ENCODE measurements at regions not wholly inside any gene's neighbourhood (a gene's known extent, or its start where the extent isn't known, plus 50 kb on each side); places are given as distances from the start of the nearest gene placed in this dataset.

- Mint-ChIP-seq H3K9me3 (no peaks in the 10 kb centered on the region), H3K27me3 (no peaks in the 10 kb centered on the region), H3K4me3 (no peak overlapping the region), H3K4me1 (ENCODE audit: low read depth in 2 of 2) (peaks cover 12 to 19% of the 10 kb centered on the region in 2 donors), H3K36me3 (no peaks in the 10 kb centered on the region), H3K27ac (peak overlapping the region in 1 of 2 donors; percentile 48)
- no peak for DNase-seq (ENCODE audit: low spot score)
- no peak for ATAC-seq
These were observed 185.6 kb downstream of the SNX18 start for GRCh38 chr5:54703133-54703532.

GRCh38 chr5:54702470-54702869 lies 184.9 kb downstream of the SNX18 start:
- ATAC-seq = no peak
- H3K4me1 Mint-ChIP-seq (ENCODE audit: low read depth in 2 of 2) = peaks cover 12 to 20% of the 10 kb centered on the region in 2 donors
- H3K36me3 Mint-ChIP-seq = no peaks in the 10 kb centered on the region
- H3K4me3 Mint-ChIP-seq = no peak overlapping the region
- DNase-seq (ENCODE audit: low spot score) = no peak
- H3K27ac Mint-ChIP-seq = no peak overlapping the region
- H3K27me3 Mint-ChIP-seq = no peaks in the 10 kb centered on the region
- H3K9me3 Mint-ChIP-seq = no peaks in the 10 kb centered on the region

GRCh38 chr5:54700986-54701578 lies 183.5 kb downstream of the SNX18 start:
- no peak overlapping the region for H3K4me3 Mint-ChIP-seq
- H3K9me3 Mint-ChIP-seq = no peaks in the 10 kb centered on the region
- DNase-seq (ENCODE audit: low spot score) (no peak), ATAC-seq (no peak)
- H3K27ac Mint-ChIP-seq = no peak overlapping the region
- H3K36me3 Mint-ChIP-seq = no peaks in the 10 kb centered on the region
- no peaks in the 10 kb centered on the region for H3K27me3 Mint-ChIP-seq
- H3K4me1 Mint-ChIP-seq (ENCODE audit: low read depth in 2 of 2) = peaks cover 3 to 8% of the 10 kb centered on the region in 2 donors

- Mint-ChIP-seq H3K27ac (no peak overlapping the region), H3K36me3 (no peaks in the 10 kb centered on the region), H3K4me1 (ENCODE audit: low read depth in 2 of 2) (peaks cover 0 to 6% of the 10 kb centered on the region in 2 donors), H3K9me3 (no peaks in the 10 kb centered on the region), H3K27me3 (no peaks in the 10 kb centered on the region), H3K4me3 (no peak overlapping the region)
- DNase-seq (ENCODE audit: low spot score) (no peak), ATAC-seq (no peak)
These were observed 179.4 kb downstream of the SNX18 start for GRCh38 chr5:54696931-54697330.

- ATAC-seq = no peak
- no peak overlapping the region for H3K4me3 Mint-ChIP-seq
These were observed 178.8 kb downstream of the SNX18 start for GRCh38 chr5:54696346-54696745.

GRCh38 chr5:54695198-54695966 lies 177.8 kb downstream of the SNX18 start:
- H3K27ac Mint-ChIP-seq = no peak overlapping the region
- H3K27me3 Mint-ChIP-seq = no peaks in the 10 kb centered on the region
- no peaks in the 10 kb centered on the region for H3K9me3 Mint-ChIP-seq
- no peak overlapping the region for H3K4me3 Mint-ChIP-seq
- no peak for DNase-seq (ENCODE audit: low spot score)
- H3K36me3 Mint-ChIP-seq = no peaks in the 10 kb centered on the region
- peaks cover 13 to 21% of the 10 kb centered on the region in 2 donors for H3K4me1 Mint-ChIP-seq (ENCODE audit: low read depth in 2 of 2)
- no peak for ATAC-seq

More at GRCh38 chr5:54696346-54696745, 178.8 kb downstream of the SNX18 start:
- H3K27me3 Mint-ChIP-seq = no peaks in the 10 kb centered on the region
- peaks cover 3 to 11% of the 10 kb centered on the region in 2 donors for H3K4me1 Mint-ChIP-seq (ENCODE audit: low read depth in 2 of 2)
- no peaks in the 10 kb centered on the region for H3K36me3 Mint-ChIP-seq
- no peak for DNase-seq (ENCODE audit: low spot score)
- H3K9me3 Mint-ChIP-seq = no peaks in the 10 kb centered on the region
- no peak overlapping the region for H3K27ac Mint-ChIP-seq

GRCh38 chr5:54693936-54694657 lies 176.5 kb downstream of the SNX18 start:
- Mint-ChIP-seq H3K4me3 (no peak overlapping the region), H3K4me1 (ENCODE audit: low read depth in 2 of 2) (peaks cover 24 to 34% of the 10 kb centered on the region in 2 donors), H3K27me3 (no peaks in the 10 kb centered on the region), H3K9me3 (no peaks in the 10 kb centered on the region), H3K27ac (peak overlapping the region in 1 of 2 donors; percentile 21), H3K36me3 (peaks cover 5% of the 10 kb centered on the region)
- ATAC-seq (no peak), DNase-seq (ENCODE audit: low spot score) (no peak)

- no peaks in the 10 kb centered on the region for H3K27me3 Mint-ChIP-seq
- H3K4me1 Mint-ChIP-seq (ENCODE audit: low read depth in 2 of 2) = peaks cover 24 to 30% of the 10 kb centered on the region in 2 donors
- H3K9me3 Mint-ChIP-seq = no peaks in the 10 kb centered on the region
- DNase-seq (ENCODE audit: low spot score) = no peak
- no peak overlapping the region for H3K27ac Mint-ChIP-seq
- ATAC-seq = no peak
- no peak overlapping the region for H3K4me3 Mint-ChIP-seq
- peaks cover 9% of the 10 kb centered on the region for H3K36me3 Mint-ChIP-seq
These were observed 175.1 kb downstream of the SNX18 start for GRCh38 chr5:54692631-54693030.

- Mint-ChIP-seq H3K4me1 (ENCODE audit: low read depth in 2 of 2) (peaks cover 24 to 30% of the 10 kb centered on the region in 2 donors), H3K27me3 (no peaks in the 10 kb centered on the region), H3K9me3 (no peaks in the 10 kb centered on the region), H3K4me3 (no peak overlapping the region), H3K36me3 (peaks cover 9% of the 10 kb centered on the region), H3K27ac (peak overlapping the region in 1 of 2 donors; percentile 26)
- DNase-seq (ENCODE audit: low spot score) (no peak), ATAC-seq (no peak)
These were observed 174.1 kb downstream of the SNX18 start for GRCh38 chr5:54691656-54692055.

- peak overlapping the region in 1 of 2 donors; percentile 3 for H3K27ac Mint-ChIP-seq
- peak; percentile 57 to 61 for ATAC-seq
These were observed 172.1 kb downstream of the SNX18 start for GRCh38 chr5:54689411-54690251.

GRCh38 chr5:54680998-54681397 lies 163.4 kb downstream of the SNX18 start:
- Mint-ChIP-seq H3K27ac (no peak overlapping the region), H3K27me3 (no peaks in the 10 kb centered on the region), H3K9me3 (peaks cover 3% of the 10 kb centered on the region), H3K36me3 (peaks cover 6% of the 10 kb centered on the region), H3K4me1 (ENCODE audit: low read depth in 2 of 2) (peaks cover 5 to 16% of the 10 kb centered on the region in 2 donors), H3K4me3 (no peak overlapping the region)
- ATAC-seq (no peak), DNase-seq (ENCODE audit: low spot score) (no peak)

More at GRCh38 chr5:54689411-54690251, 172.1 kb downstream of the SNX18 start:
- no peak for DNase-seq (ENCODE audit: low spot score)
- peaks cover 3% of the 10 kb centered on the region for H3K9me3 Mint-ChIP-seq
- peaks cover 13% of the 10 kb centered on the region for H3K36me3 Mint-ChIP-seq
- no peaks in the 10 kb centered on the region for H3K27me3 Mint-ChIP-seq
- H3K4me1 Mint-ChIP-seq (ENCODE audit: low read depth in 2 of 2) = peaks cover 24 to 30% of the 10 kb centered on the region in 2 donors
- H3K4me3 Mint-ChIP-seq = no peak overlapping the region

GRCh38 chr5:54679686-54680085 lies 162.1 kb downstream of the SNX18 start:
- DNase-seq (ENCODE audit: low spot score) (no peak), ATAC-seq (no peak)
- peaks cover 4% of the 10 kb centered on the region for H3K36me3 Mint-ChIP-seq
- H3K4me3 Mint-ChIP-seq = no peak overlapping the region
- H3K27me3 Mint-ChIP-seq = no peaks in the 10 kb centered on the region
- no peaks in the 10 kb centered on the region for H3K9me3 Mint-ChIP-seq
- H3K4me1 Mint-ChIP-seq (ENCODE audit: low read depth in 2 of 2) = peaks cover 15 to 25% of the 10 kb centered on the region in 2 donors
- no peak overlapping the region for H3K27ac Mint-ChIP-seq

GRCh38 chr5:54678737-54679136 lies 161.2 kb downstream of the SNX18 start:
- H3K27ac Mint-ChIP-seq = no peak overlapping the region

More at GRCh38 chr5:54678737-54679136, 161.2 kb downstream of the SNX18 start:
- H3K27me3 Mint-ChIP-seq = no peaks in the 10 kb centered on the region
- peaks cover 25 to 35% of the 10 kb centered on the region in 2 donors for H3K4me1 Mint-ChIP-seq (ENCODE audit: low read depth in 2 of 2)
- ATAC-seq (no peak), DNase-seq (ENCODE audit: low spot score) (no peak)
- H3K4me3 Mint-ChIP-seq = no peak overlapping the region
- peaks cover 4% of the 10 kb centered on the region for H3K36me3 Mint-ChIP-seq
- no peaks in the 10 kb centered on the region for H3K9me3 Mint-ChIP-seq

Measured in natural killer cell treated with Interleukin-12 subunit alpha and Interleukin-12 subunit beta and Interleukin-15 and Interleukin-18, amount 100 ng/mL, for 72 hours (primary cell).